ENCODE measurements at regions not wholly inside any gene's neighbourhood (a gene's known extent, or its start where the extent isn't known, plus 50 kb on each side); places are given as distances from the start of the nearest gene placed in this dataset.
"Not testable (repeated sequence)": the region's sequence is repeated elsewhere in the genome, so short reads cannot be mapped to it uniquely, and the experiment has no call there.

- no peak for TF ChIP-seq CTCF (IDR thresholded peaks at IDR 0.05; ENCODE audit: low read depth, low read length)
- DNase-seq (ENCODE audit: extremely low read depth, low read depth), result no peak
Observed at GRCh38 chr5:74519679-74520078, 120.8 kb downstream of the ENC1 start.

DNA sequence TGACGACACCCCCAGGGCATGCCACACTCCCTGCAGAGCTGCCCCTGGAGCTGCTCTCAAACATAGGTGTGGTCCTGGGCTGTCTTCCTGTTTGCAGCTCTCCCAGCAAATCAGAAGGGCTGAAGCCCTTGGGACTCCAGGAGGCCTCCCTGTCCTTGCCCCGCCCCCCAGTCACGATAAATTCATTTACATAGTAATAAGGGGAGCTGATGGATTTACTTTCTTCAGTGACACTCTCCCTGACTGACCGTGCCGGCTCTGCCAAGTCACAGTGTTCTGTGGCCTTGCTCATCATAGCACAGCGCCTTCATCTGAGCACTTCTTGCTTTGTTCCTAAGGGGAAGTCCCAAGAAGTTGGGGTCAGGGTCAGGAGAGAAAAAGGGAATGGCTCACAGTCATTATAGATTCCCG is 121.4 kb downstream of the ENC1 start:
- no peak for DNase-seq (ENCODE audit: extremely low read depth, low read depth)
- TF ChIP-seq CTCF (IDR thresholded peaks at IDR 0.05; ENCODE audit: low read depth, low read length), result no peak

DNA sequence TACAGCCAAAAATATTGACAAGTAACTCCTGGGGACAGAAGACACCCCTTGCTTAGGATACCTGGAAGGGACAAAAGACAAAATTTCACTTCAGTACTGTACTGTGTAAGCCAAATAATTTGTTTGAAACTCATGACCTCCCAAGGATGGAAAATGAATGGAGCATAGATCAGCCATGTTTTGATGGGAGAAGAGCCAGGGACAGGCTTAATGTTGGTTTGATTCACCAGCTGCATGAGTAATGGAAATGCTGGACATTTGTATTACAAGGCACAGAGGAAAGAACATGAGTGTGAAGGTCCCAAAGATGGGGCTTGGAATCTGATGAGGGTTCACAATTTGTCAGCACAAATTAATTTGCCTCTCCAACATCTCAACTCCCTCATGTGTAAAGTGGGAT is 122.8 kb downstream of the ENC1 start:
- no peak for TF ChIP-seq CTCF (IDR thresholded peaks at IDR 0.05; ENCODE audit: low read depth, low read length)
- no peak for DNase-seq (ENCODE audit: extremely low read depth, low read depth)

DNA sequence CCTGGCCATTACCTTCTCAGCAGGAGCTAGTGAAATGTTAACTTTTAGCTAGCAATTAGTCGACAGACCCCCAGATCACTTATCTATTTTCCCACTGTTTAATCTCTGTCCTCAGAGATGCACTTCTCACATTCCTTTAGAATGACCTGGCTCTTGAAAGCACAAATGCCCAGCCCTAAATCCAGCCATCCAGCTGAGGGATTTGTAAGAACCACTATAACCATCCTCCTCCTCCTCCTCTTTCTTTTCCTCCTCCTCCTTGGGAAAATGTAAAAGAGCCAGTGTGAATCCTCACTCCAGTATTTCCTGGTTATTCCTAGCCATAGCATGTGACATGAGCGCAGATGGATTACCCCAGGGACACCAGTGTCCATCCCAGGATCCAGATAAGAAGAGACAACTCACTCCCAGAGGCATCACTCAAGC is 124.3 kb downstream of the ENC1 start:
- TF ChIP-seq CTCF (IDR thresholded peaks at IDR 0.05; ENCODE audit: low read depth, low read length), result no peak
- DNase-seq (ENCODE audit: extremely low read depth, low read depth), result no peak

- no peak for DNase-seq (ENCODE audit: extremely low read depth, low read depth)
- TF ChIP-seq CTCF (IDR thresholded peaks at IDR 0.05; ENCODE audit: low read depth, low read length), result no peak
Observed at GRCh38 chr5:74514888-74515551, 125.5 kb downstream of the ENC1 start.

GRCh38 chr5:74511770-74512169 is 128.8 kb downstream of the ENC1 start:
- not testable (repeated sequence) for DNase-seq (ENCODE audit: extremely low read depth, low read depth)

- TF ChIP-seq CTCF (IDR thresholded peaks at IDR 0.05; ENCODE audit: low read depth, low read length), result no peak
- no peak for DNase-seq (ENCODE audit: extremely low read depth, low read depth)
Observed at GRCh38 chr5:74510476-74511075, 130.0 kb downstream of the ENC1 start.

All from AG09319 (cell line).